ENCODE measurements at regions not wholly inside any gene's neighbourhood (a gene's known extent, or its start where the extent isn't known, plus 50 kb on each side); places are given as distances from the start of the nearest gene placed in this dataset.
"Not testable (repeated sequence)": the region's sequence is repeated elsewhere in the genome, so short reads cannot be mapped to it uniquely, and the experiment has no call there.

GRCh38 chr5:87782916-87783315 lies 370.2 kb upstream of the CCNH start:
- TF ChIP-seq, protein P1, sequence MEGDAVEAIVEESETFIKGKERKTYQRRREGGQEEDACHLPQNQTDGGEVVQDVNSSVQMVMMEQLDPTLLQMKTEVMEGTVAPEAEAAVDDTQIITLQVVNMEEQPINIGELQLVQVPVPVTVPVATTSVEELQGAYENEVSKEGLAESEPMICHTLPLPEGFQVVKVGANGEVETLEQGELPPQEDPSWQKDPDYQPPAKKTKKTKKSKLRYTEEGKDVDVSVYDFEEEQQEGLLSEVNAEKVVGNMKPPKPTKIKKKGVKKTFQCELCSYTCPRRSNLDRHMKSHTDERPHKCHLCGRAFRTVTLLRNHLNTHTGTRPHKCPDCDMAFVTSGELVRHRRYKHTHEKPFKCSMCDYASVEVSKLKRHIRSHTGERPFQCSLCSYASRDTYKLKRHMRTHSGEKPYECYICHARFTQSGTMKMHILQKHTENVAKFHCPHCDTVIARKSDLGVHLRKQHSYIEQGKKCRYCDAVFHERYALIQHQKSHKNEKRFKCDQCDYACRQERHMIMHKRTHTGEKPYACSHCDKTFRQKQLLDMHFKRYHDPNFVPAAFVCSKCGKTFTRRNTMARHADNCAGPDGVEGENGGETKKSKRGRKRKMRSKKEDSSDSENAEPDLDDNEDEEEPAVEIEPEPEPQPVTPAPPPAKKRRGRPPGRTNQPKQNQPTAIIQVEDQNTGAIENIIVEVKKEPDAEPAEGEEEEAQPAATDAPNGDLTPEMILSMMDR (IDR thresholded peaks at IDR 0.05; ENCODE audit: low read depth, low read length, missing control alignments), result no peak
- DNase-seq (ENCODE audit: extremely low read depth, low read depth), result no peak
- no peak overlapping the region for H3K4me3 ChIP-seq (replicated peaks; ENCODE audit: low read depth, low read length)

GRCh38 chr5:87781976-87782375 lies 369.2 kb upstream of the CCNH start:
- no peak for DNase-seq (ENCODE audit: extremely low read depth, low read depth)
- H3K4me3 ChIP-seq (replicated peaks; ENCODE audit: low read depth, low read length), result no peak overlapping the region
- TF ChIP-seq, protein P1 (IDR thresholded peaks at IDR 0.05; ENCODE audit: low read depth, low read length, missing control alignments), result no peak

GRCh38 chr5:87780831-87781760 lies 368.4 kb upstream of the CCNH start:
- TF ChIP-seq, protein P1 (IDR thresholded peaks at IDR 0.05; ENCODE audit: low read depth, low read length, missing control alignments), result peak; percentile 88
- no peak overlapping the region for H3K4me3 ChIP-seq (replicated peaks; ENCODE audit: low read depth, low read length)
- DNase-seq (ENCODE audit: extremely low read depth, low read depth), result peak; percentile 66

GRCh38 chr5:87778876-87779275 lies 366.1 kb upstream of the CCNH start:
- no peak overlapping the region for H3K4me3 ChIP-seq (replicated peaks; ENCODE audit: low read depth, low read length)
- DNase-seq (ENCODE audit: extremely low read depth, low read depth), result no peak
- TF ChIP-seq, protein P1 (IDR thresholded peaks at IDR 0.05; ENCODE audit: low read depth, low read length, missing control alignments), result no peak

- TF ChIP-seq, protein P1 (IDR thresholded peaks at IDR 0.05; ENCODE audit: low read depth, low read length, missing control alignments), result no peak
Measured at GRCh38 chr5:87777877-87778276, 365.1 kb upstream of the CCNH start.

GRCh38 chr5:87776785-87777184 lies 364.1 kb upstream of the CCNH start:
- no peak overlapping the region for H3K4me3 ChIP-seq (replicated peaks; ENCODE audit: low read depth, low read length)

More at GRCh38 chr5:87777877-87778276, 365.1 kb upstream of the CCNH start:
- H3K4me3 ChIP-seq (replicated peaks; ENCODE audit: low read depth, low read length), result no peak overlapping the region
- DNase-seq (ENCODE audit: extremely low read depth, low read depth), result no peak

GRCh38 chr5:87776302-87776701 lies 363.6 kb upstream of the CCNH start:
- H3K4me3 ChIP-seq (replicated peaks; ENCODE audit: low read depth, low read length); DNase-seq (ENCODE audit: extremely low read depth, low read depth): not testable (repeated sequence)

More at GRCh38 chr5:87776785-87777184, 364.1 kb upstream of the CCNH start:
- DNase-seq (ENCODE audit: extremely low read depth, low read depth), result no peak
- TF ChIP-seq, protein P1 (IDR thresholded peaks at IDR 0.05; ENCODE audit: low read depth, low read length, missing control alignments), result no peak

All from HFF-Myc (cell line).